NCI-H1436 treated with DMSO at 0.1 percent for 48 hours (cell line): ENCODE measurements at regions not wholly inside any gene's neighbourhood (a gene's known extent, or its start where the extent isn't known, plus 50 kb on each side); places are given as distances from the start of the nearest gene placed in this dataset.

Experiments used
- DNase-seq: peaks from one replicate; lab custom pipeline; 2025; lab: John Stamatoyannopoulos, UW

DNA sequence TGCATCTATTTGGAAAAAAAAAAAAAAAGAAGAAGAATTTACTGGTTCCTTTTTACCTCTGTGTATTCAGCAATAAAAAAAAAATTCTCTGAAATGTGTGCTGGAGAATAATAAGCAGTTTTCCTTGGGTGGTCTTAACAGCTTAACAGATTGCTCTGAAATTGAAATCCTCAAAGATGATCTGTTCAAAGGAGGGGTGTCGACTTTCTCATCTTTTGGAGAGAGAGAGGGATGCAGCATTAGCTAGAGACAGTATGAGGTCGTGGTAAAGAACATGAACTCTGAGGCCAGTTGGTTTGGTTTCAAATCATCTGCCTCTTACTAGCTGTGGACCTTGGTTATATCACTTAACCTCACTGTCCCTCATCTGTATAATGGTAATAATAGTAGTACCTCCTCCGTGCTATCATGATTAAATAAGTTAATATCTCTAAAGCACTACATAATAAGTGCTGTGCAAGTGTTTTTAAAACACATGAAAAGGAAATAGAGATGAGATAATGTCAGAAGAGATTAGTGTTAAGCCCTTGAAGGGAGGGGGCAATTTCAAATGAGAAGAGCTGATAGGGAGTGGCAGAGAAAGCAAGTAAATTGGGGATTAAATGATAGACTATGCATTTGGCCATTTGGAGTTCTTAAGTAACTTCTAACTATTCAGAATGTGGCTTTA is 109.9 kb upstream of the LIMCH1 start:
- DNase-seq, result no peak

GRCh38 chr4:41428601-41429279 is 109.2 kb upstream of the LIMCH1 start:
- no peak for DNase-seq

- no peak for DNase-seq
Observed at GRCh38 chr4:41429280-41429669, 108.7 kb upstream of the LIMCH1 start.

GRCh38 chr4:41430792-41431191 is 107.2 kb upstream of the LIMCH1 start:
- no peak for DNase-seq

GRCh38 chr4:41431276-41431675 is 106.7 kb upstream of the LIMCH1 start:
- DNase-seq, result no peak

DNA sequence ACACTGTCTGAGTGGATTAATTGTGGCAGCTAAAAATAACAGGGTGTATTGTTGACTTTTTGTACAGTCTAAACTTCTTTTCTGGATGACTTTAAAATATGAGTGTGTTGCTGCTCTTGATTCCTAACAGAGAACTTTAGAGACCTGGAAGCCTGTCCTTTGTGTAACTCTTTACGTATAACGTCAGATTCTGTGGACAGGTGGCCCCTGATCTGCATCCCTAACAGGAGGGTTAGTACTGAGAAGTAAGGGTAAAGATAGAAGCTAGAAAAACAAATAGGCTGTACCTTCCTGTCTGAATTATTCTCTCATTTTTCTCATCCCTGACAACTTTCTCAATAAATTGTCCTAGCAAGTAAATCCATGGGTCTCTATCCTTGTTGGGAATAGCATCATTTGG is 105.7 kb upstream of the LIMCH1 start:
- DNase-seq, result no peak

DNA sequence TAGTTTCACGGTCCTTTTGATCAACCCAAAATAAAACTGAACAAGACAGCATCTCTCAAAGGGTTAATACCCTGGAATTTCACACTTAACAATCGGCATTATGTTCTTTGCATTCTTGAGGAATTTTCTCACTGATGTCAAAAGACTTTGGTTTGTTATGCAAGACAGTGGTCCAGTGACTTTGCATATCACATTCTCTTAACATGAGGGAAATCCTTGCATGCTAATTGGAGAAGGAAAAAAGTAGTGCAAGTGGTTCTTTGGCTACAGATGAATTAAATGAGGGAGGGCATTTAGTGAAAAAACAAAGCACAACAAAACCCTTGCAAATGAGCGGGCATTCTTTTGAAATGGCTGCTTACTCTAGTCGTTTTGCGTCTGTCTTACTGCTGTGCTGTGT is 105.1 kb upstream of the LIMCH1 start:
- DNase-seq, result no peak

- no peak for DNase-seq
Observed at GRCh38 chr4:41433361-41433760, 104.6 kb upstream of the LIMCH1 start.

- DNase-seq, result no peak
Observed at GRCh38 chr4:41435510-41435909, 102.4 kb upstream of the LIMCH1 start.

- no peak for DNase-seq
Observed at GRCh38 chr4:41436419-41436818, 101.5 kb upstream of the LIMCH1 start.

DNA sequence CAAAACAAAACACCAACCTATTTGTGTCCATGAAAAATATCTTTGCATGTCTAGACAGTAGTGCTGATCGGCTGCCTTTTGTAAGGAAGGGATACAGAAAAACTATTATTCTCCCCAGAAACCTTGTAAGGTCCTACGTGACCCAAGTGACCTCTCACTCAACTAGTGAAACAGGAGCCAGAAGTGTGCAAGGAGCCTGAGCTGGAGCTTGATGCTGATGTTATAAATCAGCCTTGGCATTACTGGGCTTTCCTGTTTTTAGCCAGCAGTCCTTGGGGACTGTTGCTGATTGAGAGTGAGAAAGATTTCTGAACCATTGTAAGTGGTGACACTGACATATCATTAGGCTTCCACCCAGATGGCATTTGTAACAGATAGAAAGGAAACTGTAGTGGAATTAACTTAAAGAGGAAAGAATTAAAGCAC is 100.8 kb upstream of the LIMCH1 start:
- DNase-seq, result no peak

GRCh38 chr4:41438931-41439297 is 99.0 kb upstream of the LIMCH1 start:
- no peak for DNase-seq

DNA sequence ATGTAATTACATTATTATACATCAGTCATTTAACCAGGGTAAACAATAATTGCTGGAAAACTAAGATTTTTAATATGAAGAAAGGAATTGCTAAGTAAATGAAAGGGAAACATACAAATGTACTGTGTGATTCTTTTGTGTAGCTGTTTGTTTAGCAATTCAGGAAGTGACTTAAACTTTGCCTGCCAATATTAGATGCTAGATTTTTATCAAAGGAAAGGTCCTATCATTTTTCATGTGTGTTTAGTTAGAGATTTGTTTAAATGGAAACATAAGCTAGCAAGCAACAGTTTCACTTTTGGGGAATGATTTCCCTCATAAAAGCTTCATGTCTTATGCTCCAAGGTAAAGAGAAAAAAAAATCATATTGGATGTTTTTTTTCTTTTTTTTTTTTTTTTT is 95.1 kb upstream of the LIMCH1 start:
- peak; percentile 80 for DNase-seq

DNA sequence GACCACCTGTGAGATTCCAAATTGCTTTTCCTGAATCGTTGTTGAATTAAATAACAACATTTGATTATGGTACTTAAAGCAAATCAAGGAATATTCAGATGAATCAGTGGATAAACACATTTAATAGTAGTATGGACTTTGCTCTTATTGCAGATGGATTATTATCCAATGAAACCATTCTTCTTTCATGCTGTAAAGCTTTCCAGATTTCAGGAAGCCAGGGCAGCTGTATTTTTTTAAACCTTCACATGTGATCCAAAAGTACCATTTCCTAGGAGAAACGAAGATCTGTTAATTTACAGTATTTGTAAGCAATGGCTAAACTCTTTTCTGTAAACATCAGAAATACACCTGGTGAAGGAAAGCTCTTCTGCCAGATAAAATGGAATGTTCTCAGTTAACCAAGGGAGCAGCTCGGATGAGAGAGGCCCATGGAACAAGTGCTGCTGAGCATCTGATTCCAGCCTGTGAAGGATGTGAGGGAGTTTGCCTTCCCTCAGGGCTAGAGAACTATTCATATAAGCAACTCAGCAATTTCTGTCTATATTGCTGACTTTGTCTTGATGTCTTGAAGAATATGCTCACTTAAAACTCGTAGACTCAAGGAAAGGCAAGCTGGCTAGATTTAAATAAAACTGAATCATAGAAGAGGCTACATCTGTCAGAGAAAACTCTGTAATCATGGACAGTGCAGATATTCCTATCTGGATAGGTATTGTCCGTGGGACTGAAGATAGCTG is 94.4 kb upstream of the LIMCH1 start:
- DNase-seq, result no peak

GRCh38 chr4:41446391-41446790 is 91.6 kb upstream of the LIMCH1 start:
- DNase-seq, result no peak

DNA sequence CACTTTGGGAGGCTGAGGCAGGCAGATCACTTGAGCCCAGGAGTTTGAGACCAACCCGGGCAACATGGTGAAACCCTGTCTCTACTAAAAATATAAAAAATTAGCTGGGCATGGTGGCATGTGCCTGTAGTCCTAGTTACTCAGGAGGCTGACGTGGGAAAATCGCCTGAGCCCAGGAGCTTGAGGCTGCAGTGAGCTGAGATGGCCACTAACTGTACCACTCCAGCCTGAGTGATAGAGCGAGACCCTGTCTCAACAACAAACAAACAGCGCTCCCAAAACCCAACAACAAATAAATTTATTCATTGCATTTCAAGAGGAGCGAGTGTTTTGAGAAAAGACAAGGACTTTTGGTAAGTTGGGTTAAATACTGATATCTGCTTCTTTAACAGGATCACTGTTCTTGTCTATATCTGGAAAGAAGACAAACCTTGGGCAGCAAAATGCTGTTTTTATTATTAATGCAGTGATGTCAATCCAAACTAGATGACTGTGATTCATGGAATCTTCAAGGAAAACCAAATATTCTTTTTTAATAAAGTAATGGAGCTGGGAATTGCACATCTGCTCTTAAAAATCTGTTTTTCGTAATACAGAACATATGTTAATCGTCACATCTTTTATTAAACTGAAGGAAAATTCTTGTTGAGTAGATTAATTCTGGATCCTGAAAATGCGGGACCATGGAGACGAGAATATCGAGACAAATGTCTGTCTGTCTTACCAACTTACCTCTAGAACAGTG is 90.8 kb upstream of the LIMCH1 start:
- DNase-seq, result no peak

DNA sequence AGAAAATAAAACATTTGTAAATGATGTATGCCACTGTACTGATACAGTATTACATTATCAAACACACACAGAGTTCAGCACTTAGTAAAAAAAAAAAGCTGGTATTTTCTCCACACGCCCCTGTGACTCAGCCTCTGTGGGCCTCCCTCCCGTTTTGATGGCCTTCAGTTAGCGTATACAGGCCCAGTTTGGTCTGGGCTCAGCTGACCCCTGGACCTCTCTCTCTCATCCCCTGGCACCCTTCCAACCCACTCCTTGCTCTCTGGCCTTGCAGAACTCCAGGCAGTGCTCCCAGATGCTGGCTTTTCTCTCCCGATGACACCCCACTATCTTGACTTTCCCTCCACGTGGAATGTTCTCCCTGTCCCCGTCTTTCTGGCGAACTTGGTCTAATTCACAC is 89.0 kb upstream of the LIMCH1 start:
- no peak for DNase-seq

- no peak for DNase-seq
Observed at GRCh38 chr4:41451961-41452360, 86.0 kb upstream of the LIMCH1 start.

- no peak for DNase-seq
Observed at GRCh38 chr4:41452484-41453225, 85.3 kb upstream of the LIMCH1 start.

DNA sequence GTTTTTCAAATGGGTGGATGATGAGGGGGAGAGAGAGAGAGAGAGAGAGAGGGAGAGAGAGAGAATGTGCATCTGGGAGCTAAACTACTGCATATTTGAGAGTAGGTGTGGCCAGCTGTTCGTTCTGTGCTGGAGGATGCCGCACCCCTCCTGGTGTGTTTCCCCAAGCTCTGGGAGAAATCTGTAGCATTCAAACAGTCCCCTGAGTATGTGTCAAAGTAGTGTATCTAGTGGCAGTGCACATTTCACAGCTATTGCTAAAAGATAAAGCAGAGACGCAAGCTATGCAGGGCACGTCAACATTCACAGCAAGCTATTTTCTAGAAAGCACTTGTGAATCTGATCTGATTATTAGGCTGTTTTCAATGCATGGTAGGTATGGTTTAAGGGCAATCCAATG is 83.5 kb upstream of the LIMCH1 start:
- no peak for DNase-seq

DNA sequence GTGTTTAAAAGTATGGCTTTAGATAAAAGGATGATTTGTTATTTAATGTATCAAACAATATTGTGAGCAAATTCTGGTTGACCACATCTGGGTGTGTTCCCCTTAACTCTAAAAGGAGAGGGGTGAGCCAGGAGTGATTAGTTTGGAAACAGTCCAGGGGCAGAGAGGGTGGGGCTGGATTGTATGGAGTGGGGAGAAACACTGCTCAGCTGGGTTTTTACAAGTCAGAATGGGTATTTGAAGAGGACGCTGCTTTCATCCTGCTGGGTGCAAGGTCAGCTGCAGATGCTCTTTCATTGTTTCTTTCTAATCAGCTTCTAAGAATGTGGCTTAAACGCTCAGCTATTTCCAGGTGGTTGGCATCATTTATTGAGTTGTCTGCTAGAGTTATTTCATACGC is 82.8 kb upstream of the LIMCH1 start:
- no peak for DNase-seq

- no peak for DNase-seq
Observed at GRCh38 chr4:41456559-41457101, 81.3 kb upstream of the LIMCH1 start.
